ENCODE measurements at regions not wholly inside any gene's neighbourhood (a gene's known extent, or its start where the extent isn't known, plus 50 kb on each side); places are given as distances from the start of the nearest gene placed in this dataset.

DNA sequence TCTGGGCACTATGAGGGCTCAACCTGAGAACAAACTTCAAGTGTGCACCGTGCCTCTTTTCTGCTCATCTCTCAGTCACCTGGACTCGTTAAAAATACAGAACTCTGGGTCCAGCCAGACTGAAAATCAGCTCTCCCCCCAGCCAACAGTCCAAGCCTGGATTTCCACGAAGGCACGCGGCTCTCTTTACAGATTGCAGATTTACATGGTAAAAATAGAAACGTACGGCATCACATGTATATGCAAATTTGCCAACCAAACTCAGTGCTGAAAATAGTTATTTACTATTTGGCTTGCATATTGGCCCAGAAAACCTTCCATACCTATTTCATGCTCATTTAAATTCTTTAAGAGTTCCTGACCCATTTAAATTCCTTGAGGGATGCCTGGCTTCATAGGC lies 315.8 kb downstream of the MAF start:
- TF ChIP-seq CTCF (IDR thresholded peaks at IDR 0.05): no peak
- TF ChIP-seq USF2 (CRISPR knock-in tag; IDR thresholded peaks at IDR 0.05): no peak
- no peak for TF ChIP-seq TEAD4 (CRISPR knock-in tag; IDR thresholded peaks at IDR 0.05)
- TF ChIP-seq ZNF423 (CRISPR knock-in tag; IDR thresholded peaks at IDR 0.05): no peak
